HAP-1 (cell line): ENCODE measurements at regions not wholly inside any gene's neighbourhood (a gene's known extent, or its start where the extent isn't known, plus 50 kb on each side); places are given as distances from the start of the nearest gene placed in this dataset.

Source experiments
- DNase-seq, 2 experiments: peaks; one replicate each; pipeline ENCODE4 v3.0.0-alpha.2; 2016 to 2020; ENCODE audit warnings: low spot score in 2 of 2
- H3K27me3 ChIP-seq: fragments of 250-450 bp; sonication (Bioruptor Pico); 2 replicates; pipeline ENCODE4 v1.5.1; 2020; ENCODE audit warnings: low read depth, mild to moderate bottlenecking, moderate library complexity
- H3K36me3 ChIP-seq: fragments of 250-450 bp; sonication (Bioruptor Pico); replicated peaks from 2 replicates; pipeline ENCODE4 v1.5.1; 2020; ENCODE audit warnings: mild to moderate bottlenecking
- H3K4me1 ChIP-seq: fragments of 250-450 bp; sonication (Bioruptor Pico); 2 replicates; pipeline ENCODE4 v1.5.1; 2020; ENCODE audit warnings: mild to moderate bottlenecking
- H3K4me3 ChIP-seq: fragments of 250-450 bp; sonication (Bioruptor Pico); 2 replicates; pipeline ENCODE4 v1.5.1; 2020; ENCODE audit warnings: mild to moderate bottlenecking, moderate library complexity
- H3K9me3 ChIP-seq: fragments of 250-450 bp; sonication (Bioruptor Pico); 2 replicates; pipeline ENCODE4 v1.5.1; 2020; ENCODE audit warnings: mild to moderate bottlenecking, moderate library complexity
- in situ Hi-C: fragments of 300-500 bp; cut with MboI; formaldehyde crosslinking; loops from 3 replicates; pipeline ENCODE4 v1.14.3; 2020; ENCODE audit warnings: low sequenced_read_pairs, inconsistent platforms, mixed read lengths

GRCh38 chr21:35249636-35250035 is 200.5 kb upstream of the RUNX1 start:
- Histone ChIP-seq H3K36me3 (no peaks in the 10 kb centered on the region), H3K4me3 (no peak overlapping the region), H3K4me1 (no peaks in the 10 kb centered on the region), H3K27me3 (no peaks in the 10 kb centered on the region), H3K9me3 (no peaks in the 10 kb centered on the region)
- no peak for DNase-seq
- in situ Hi-C loops = no loop called here

GRCh38 chr21:35245879-35246278 is 196.8 kb upstream of the RUNX1 start:
- no peak for DNase-seq
- Histone ChIP-seq H3K27me3 (no peaks in the 10 kb centered on the region), H3K36me3 (no peaks in the 10 kb centered on the region), H3K4me1 (no peaks in the 10 kb centered on the region), H3K9me3 (no peaks in the 10 kb centered on the region), H3K4me3 (no peak overlapping the region)
- in situ Hi-C loops = no loop called here

GRCh38 chr21:35244514-35244913 is 195.4 kb upstream of the RUNX1 start:
- no peak overlapping the region for H3K4me3 ChIP-seq
- H3K27me3 ChIP-seq = no peaks in the 10 kb centered on the region
- H3K36me3 ChIP-seq = no peaks in the 10 kb centered on the region
- H3K9me3 ChIP-seq = no peaks in the 10 kb centered on the region
- no peaks in the 10 kb centered on the region for H3K4me1 ChIP-seq
- in situ Hi-C loops = no loop called here
- DNase-seq = no peak

GRCh38 chr21:35243171-35243570 is 194.1 kb upstream of the RUNX1 start:
- Histone ChIP-seq H3K27me3 (no peaks in the 10 kb centered on the region), H3K9me3 (no peaks in the 10 kb centered on the region), H3K4me3 (no peak overlapping the region), H3K4me1 (no peaks in the 10 kb centered on the region), H3K36me3 (no peaks in the 10 kb centered on the region)
- DNase-seq = no peak
- in situ Hi-C loops = no loop called here

GRCh38 chr21:35239811-35240219 is 190.7 kb upstream of the RUNX1 start:
- in situ Hi-C loops = no loop called here
- Histone ChIP-seq H3K4me3 (no peak overlapping the region), H3K27me3 (no peaks in the 10 kb centered on the region), H3K4me1 (no peaks in the 10 kb centered on the region), H3K9me3 (no peaks in the 10 kb centered on the region), H3K36me3 (no peaks in the 10 kb centered on the region)
- no peak for DNase-seq

- Histone ChIP-seq H3K9me3 (no peaks in the 10 kb centered on the region), H3K4me1 (no peaks in the 10 kb centered on the region), H3K36me3 (no peaks in the 10 kb centered on the region), H3K27me3 (no peaks in the 10 kb centered on the region), H3K4me3 (no peak overlapping the region)
- in situ Hi-C loops = no loop called here
- DNase-seq = no peak
Observed at GRCh38 chr21:35238119-35238518, 189.0 kb upstream of the RUNX1 start.

- H3K36me3 ChIP-seq = no peaks in the 10 kb centered on the region
- H3K4me1 ChIP-seq = no peaks in the 10 kb centered on the region
- H3K4me3 ChIP-seq = no peak overlapping the region
- no peaks in the 10 kb centered on the region for H3K27me3 ChIP-seq
- H3K9me3 ChIP-seq = no peaks in the 10 kb centered on the region
- in situ Hi-C loops = no loop called here
- no peak for DNase-seq
Observed at GRCh38 chr21:35237287-35237686, 188.2 kb upstream of the RUNX1 start.

- Histone ChIP-seq H3K4me3 (no peak overlapping the region), H3K4me1 (no peaks in the 10 kb centered on the region)
- in situ Hi-C loops = no loop called here
Observed at GRCh38 chr21:35236090-35236489, 187.0 kb upstream of the RUNX1 start.

GRCh38 chr21:35234725-35235124 is 185.6 kb upstream of the RUNX1 start:
- Histone ChIP-seq H3K4me1 (no peaks in the 10 kb centered on the region), H3K36me3 (no peaks in the 10 kb centered on the region), H3K9me3 (no peaks in the 10 kb centered on the region), H3K27me3 (no peaks in the 10 kb centered on the region), H3K4me3 (no peak overlapping the region)
- DNase-seq = no peak
- in situ Hi-C loops = no loop called here

More at GRCh38 chr21:35236090-35236489, 187.0 kb upstream of the RUNX1 start:
- DNase-seq = no peak
- H3K9me3 ChIP-seq = no peaks in the 10 kb centered on the region
- H3K27me3 ChIP-seq = no peaks in the 10 kb centered on the region
- no peaks in the 10 kb centered on the region for H3K36me3 ChIP-seq

GRCh38 chr21:35233756-35234155 is 184.7 kb upstream of the RUNX1 start:
- DNase-seq = no peak
- H3K4me1 ChIP-seq = no peaks in the 10 kb centered on the region
- in situ Hi-C loops = no loop called here

GRCh38 chr21:35232545-35233176 is 183.6 kb upstream of the RUNX1 start:
- H3K36me3 ChIP-seq = no peaks in the 10 kb centered on the region
- H3K4me1 ChIP-seq = no peaks in the 10 kb centered on the region
- no peak overlapping the region for H3K4me3 ChIP-seq
- in situ Hi-C loops = no loop called here
- H3K9me3 ChIP-seq = no peaks in the 10 kb centered on the region
- H3K27me3 ChIP-seq = no peaks in the 10 kb centered on the region
- DNase-seq = no peak

More at GRCh38 chr21:35233756-35234155, 184.7 kb upstream of the RUNX1 start:
- Histone ChIP-seq H3K4me3 (no peak overlapping the region), H3K36me3 (no peaks in the 10 kb centered on the region), H3K27me3 (no peaks in the 10 kb centered on the region), H3K9me3 (no peaks in the 10 kb centered on the region)

- no peak for DNase-seq
- Histone ChIP-seq H3K4me1 (no peaks in the 10 kb centered on the region), H3K27me3 (no peaks in the 10 kb centered on the region), H3K9me3 (no peaks in the 10 kb centered on the region), H3K36me3 (no peaks in the 10 kb centered on the region), H3K4me3 (no peak overlapping the region)
- in situ Hi-C loops = no loop called here
Observed at GRCh38 chr21:35231090-35231489, 182.0 kb upstream of the RUNX1 start.

- in situ Hi-C loops = no loop called here
- H3K36me3 ChIP-seq = no peaks in the 10 kb centered on the region
- H3K4me3 ChIP-seq = no peak overlapping the region
- no peaks in the 10 kb centered on the region for H3K27me3 ChIP-seq
- H3K9me3 ChIP-seq = no peaks in the 10 kb centered on the region
- DNase-seq = no peak
- H3K4me1 ChIP-seq = no peaks in the 10 kb centered on the region
Observed at GRCh38 chr21:35229290-35229689, 180.2 kb upstream of the RUNX1 start.

- Histone ChIP-seq H3K27me3 (no peaks in the 10 kb centered on the region), H3K36me3 (no peaks in the 10 kb centered on the region), H3K9me3 (no peaks in the 10 kb centered on the region), H3K4me3 (no peak overlapping the region), H3K4me1 (no peaks in the 10 kb centered on the region)
- in situ Hi-C loops = no loop called here
- no peak for DNase-seq
Observed at GRCh38 chr21:35227786-35228185, 178.7 kb upstream of the RUNX1 start.
